Karpas-422 (cell line): ENCODE measurements at regions not wholly inside any gene's neighbourhood (a gene's known extent, or its start where the extent isn't known, plus 50 kb on each side); places are given as distances from the start of the nearest gene placed in this dataset.

Experiments used
- DNase-seq: peaks from one replicate; pipeline ENCODE4 v3.0.0-alpha.2; 2015
- H2AFZ ChIP-seq: fragments of 200-600 bp; sonication (generic); 2 replicates; pipeline ENCODE4 v1.6.1; 2014; ENCODE audit warnings: antibody characterized with exemption, low read length, mixed read lengths
- H3K27ac ChIP-seq: fragments of 200-600 bp; sonication (generic); 2 replicates; pipeline ENCODE4 v1.5.1; 2014; ENCODE audit warnings: mild to moderate bottlenecking, low read length, moderate library complexity
- H3K27me3 ChIP-seq: fragments of 200-600 bp; sonication (generic); 2 replicates; pipeline ENCODE4 v1.6.1; 2014; ENCODE audit warnings: low read length, mixed read lengths
- H3K36me3 ChIP-seq: fragments of 200-600 bp; sonication (generic); 2 replicates; pipeline ENCODE4 v1.6.1; 2014; ENCODE audit warnings: low read length, mixed read lengths; ENCODE audit not compliant: insufficient read depth
- H3K4me1 ChIP-seq: fragments of 200-600 bp; sonication (generic); 2 replicates; pipeline ENCODE4 v1.6.1; 2014; ENCODE audit warnings: mild to moderate bottlenecking, low read length, mixed read lengths
- H3K4me2 ChIP-seq: fragments of 200-600 bp; sonication (generic); 2 replicates; pipeline ENCODE4 v1.6.1; 2014; ENCODE audit warnings: low read length, low read depth, mild to moderate bottlenecking; ENCODE audit not compliant: poor library complexity, severe bottlenecking
- H3K4me3 ChIP-seq: fragments of 200-600 bp; sonication (generic); 2 replicates; pipeline ENCODE4 v1.5.1; 2014; ENCODE audit warnings: mild to moderate bottlenecking, antibody characterized with exemption, low read length, mixed read lengths
- H3K79me2 ChIP-seq: fragments of 200-600 bp; sonication (generic); 2 replicates; pipeline ENCODE4 v1.6.1; 2014; ENCODE audit warnings: mild to moderate bottlenecking, low read length, mixed read lengths
- H3K9ac ChIP-seq: fragments of 200-600 bp; sonication (generic); 2 replicates; pipeline ENCODE4 v1.6.0; 2014; ENCODE audit warnings: low read length
- H3K9me2 ChIP-seq: fragments of 200-600 bp; sonication (generic), shearing (Covaris generic); replicated peaks from 2 replicates; pipeline ENCODE4 v1.6.0; 2014; ENCODE audit warnings: mild to moderate bottlenecking, low read length, moderate library complexity; ENCODE audit not compliant: insufficient read depth
- H3K9me3 ChIP-seq: fragments of 300-700, 200-600 bp; sonication (generic); 2 replicates; pipeline ENCODE4 v1.6.1; 2014; ENCODE audit warnings: low read length, mixed read lengths
- H4K20me1 ChIP-seq: fragments of 200-600 bp; sonication (generic); 2 replicates; pipeline ENCODE4 v1.6.1; 2014; ENCODE audit warnings: mild to moderate bottlenecking, antibody characterized with exemption, low read length, low read depth; ENCODE audit not compliant: insufficient read depth

GRCh38 chr13:31469377-31469776 lies 269.6 kb downstream of the B3GLCT start:
- H3K79me2 ChIP-seq: no peaks in the 10 kb centered on the region
- no peak overlapping the region for H3K27ac ChIP-seq
- no peak overlapping the region for H3K4me3 ChIP-seq
- H3K9me3 ChIP-seq: no peaks in the 10 kb centered on the region
- no peaks in the 10 kb centered on the region for H3K36me3 ChIP-seq
- H2AFZ ChIP-seq: no peak overlapping the region
- H4K20me1 ChIP-seq: no peaks in the 10 kb centered on the region
- H3K27me3 ChIP-seq: no peaks in the 10 kb centered on the region
- no peaks in the 10 kb centered on the region for H3K9me2 ChIP-seq
- no peak overlapping the region for H3K4me2 ChIP-seq
- no peak for DNase-seq
- H3K9ac ChIP-seq: no peak overlapping the region
- no peaks in the 10 kb centered on the region for H3K4me1 ChIP-seq

- no peak overlapping the region for H3K4me2 ChIP-seq
- no peaks in the 10 kb centered on the region for H3K9me2 ChIP-seq
- no peak overlapping the region for H3K4me3 ChIP-seq
- no peak overlapping the region for H3K9ac ChIP-seq
- H3K4me1 ChIP-seq: no peaks in the 10 kb centered on the region
- H3K79me2 ChIP-seq: no peaks in the 10 kb centered on the region
- no peaks in the 10 kb centered on the region for H3K9me3 ChIP-seq
- H3K27me3 ChIP-seq: no peaks in the 10 kb centered on the region
- H3K27ac ChIP-seq: no peak overlapping the region
- DNase-seq: no peak
- H2AFZ ChIP-seq: no peak overlapping the region
- H3K36me3 ChIP-seq: no peaks in the 10 kb centered on the region
- H4K20me1 ChIP-seq: no peaks in the 10 kb centered on the region
These were observed 263.1 kb upstream of the RXFP2 start for GRCh38 chr13:31476266-31476665.

GRCh38 chr13:31476753-31477152 lies 262.6 kb upstream of the RXFP2 start:
- Histone ChIP-seq H2AFZ (no peak overlapping the region), H3K4me3 (no peak overlapping the region), H3K9ac (no peak overlapping the region), H3K9me2 (no peaks in the 10 kb centered on the region), H3K79me2 (no peaks in the 10 kb centered on the region), H3K36me3 (no peaks in the 10 kb centered on the region), H4K20me1 (no peaks in the 10 kb centered on the region), H3K9me3 (no peaks in the 10 kb centered on the region), H3K4me1 (no peaks in the 10 kb centered on the region), H3K27me3 (no peaks in the 10 kb centered on the region), H3K27ac (no peak overlapping the region), H3K4me2 (no peak overlapping the region)
- DNase-seq: no peak

DNA sequence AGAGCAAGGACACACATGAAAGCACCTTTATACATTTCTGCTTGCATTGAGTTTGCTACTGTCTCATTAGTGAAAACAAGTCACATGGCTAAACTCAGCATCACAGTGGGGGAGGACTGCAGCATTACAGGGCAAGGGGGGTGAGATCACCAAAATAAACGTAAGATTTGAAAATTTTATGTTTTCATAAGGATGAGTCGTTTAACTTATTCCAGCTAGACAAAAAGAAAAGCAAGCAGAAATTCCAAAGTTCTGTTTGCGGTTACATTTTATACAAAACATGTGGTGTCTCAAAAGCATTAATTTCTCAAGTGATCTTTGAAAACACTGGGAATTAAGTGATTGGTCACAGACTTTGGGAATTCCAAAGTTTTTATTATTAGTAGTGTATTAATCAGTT lies 261.4 kb upstream of the RXFP2 start:
- H2AFZ ChIP-seq: no peak overlapping the region
- no peaks in the 10 kb centered on the region for H3K79me2 ChIP-seq
- no peaks in the 10 kb centered on the region for H3K9me2 ChIP-seq
- no peak for DNase-seq
- H3K4me3 ChIP-seq: no peak overlapping the region
- no peaks in the 10 kb centered on the region for H3K4me1 ChIP-seq
- no peak overlapping the region for H3K27ac ChIP-seq
- no peaks in the 10 kb centered on the region for H4K20me1 ChIP-seq
- H3K27me3 ChIP-seq: no peaks in the 10 kb centered on the region
- no peaks in the 10 kb centered on the region for H3K36me3 ChIP-seq
- no peak overlapping the region for H3K4me2 ChIP-seq
- H3K9ac ChIP-seq: no peak overlapping the region
- no peaks in the 10 kb centered on the region for H3K9me3 ChIP-seq

- Histone ChIP-seq H4K20me1 (no peaks in the 10 kb centered on the region), H2AFZ (no peak overlapping the region), H3K27ac (no peak overlapping the region), H3K4me2 (no peak overlapping the region), H3K9ac (no peak overlapping the region), H3K4me3 (no peak overlapping the region), H3K36me3 (no peaks in the 10 kb centered on the region), H3K79me2 (no peaks in the 10 kb centered on the region), H3K9me3 (no peaks in the 10 kb centered on the region), H3K27me3 (no peaks in the 10 kb centered on the region), H3K4me1 (no peaks in the 10 kb centered on the region), H3K9me2 (no peaks in the 10 kb centered on the region)
- no peak for DNase-seq
These were observed 254.1 kb upstream of the RXFP2 start for GRCh38 chr13:31485183-31485582.

- Histone ChIP-seq H3K27me3 (no peaks in the 10 kb centered on the region), H3K27ac (no peak overlapping the region)
- no peak for DNase-seq
These were observed 253.7 kb upstream of the RXFP2 start for GRCh38 chr13:31485651-31486051.

DNA sequence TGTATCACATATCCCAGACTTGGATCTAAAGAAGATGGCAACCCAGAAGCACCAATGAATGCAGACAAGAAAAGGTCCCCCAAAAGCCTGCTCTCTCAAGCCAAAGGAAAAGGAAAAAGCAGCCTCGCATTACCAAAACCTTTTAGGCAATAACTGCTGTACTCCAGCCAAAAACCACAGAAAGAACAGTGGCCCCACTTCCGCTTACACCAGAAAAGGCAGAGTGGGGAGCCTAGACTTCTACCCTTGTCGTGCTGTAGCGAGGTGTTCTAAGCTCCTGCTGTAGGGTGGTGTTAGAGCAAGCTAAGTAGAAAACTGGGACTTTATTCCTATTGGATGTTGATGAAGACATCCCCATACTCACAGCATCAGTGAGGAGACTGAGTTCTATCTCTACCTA lies 244.0 kb upstream of the RXFP2 start:
- Histone ChIP-seq H4K20me1 (no peaks in the 10 kb centered on the region), H3K9ac (no peak overlapping the region), H3K36me3 (no peaks in the 10 kb centered on the region), H3K4me1 (no peaks in the 10 kb centered on the region), H3K79me2 (no peaks in the 10 kb centered on the region), H3K27me3 (no peaks in the 10 kb centered on the region), H3K4me3 (no peak overlapping the region), H3K9me2 (no peaks in the 10 kb centered on the region), H3K27ac (no peak overlapping the region), H3K9me3 (peaks cover 9% of the 10 kb centered on the region; the same call in 1 of the 2 replicates), H3K4me2 (no peak overlapping the region), H2AFZ (no peak overlapping the region)
- no peak for DNase-seq

More at GRCh38 chr13:31485651-31486051, 253.7 kb upstream of the RXFP2 start:
- Histone ChIP-seq H3K79me2 (no peaks in the 10 kb centered on the region), H3K4me1 (no peaks in the 10 kb centered on the region), H3K4me3 (no peak overlapping the region), H3K9me2 (no peaks in the 10 kb centered on the region), H2AFZ (no peak overlapping the region), H3K9ac (no peak overlapping the region), H4K20me1 (no peaks in the 10 kb centered on the region), H3K4me2 (no peak overlapping the region), H3K36me3 (no peaks in the 10 kb centered on the region), H3K9me3 (no peaks in the 10 kb centered on the region)

DNA sequence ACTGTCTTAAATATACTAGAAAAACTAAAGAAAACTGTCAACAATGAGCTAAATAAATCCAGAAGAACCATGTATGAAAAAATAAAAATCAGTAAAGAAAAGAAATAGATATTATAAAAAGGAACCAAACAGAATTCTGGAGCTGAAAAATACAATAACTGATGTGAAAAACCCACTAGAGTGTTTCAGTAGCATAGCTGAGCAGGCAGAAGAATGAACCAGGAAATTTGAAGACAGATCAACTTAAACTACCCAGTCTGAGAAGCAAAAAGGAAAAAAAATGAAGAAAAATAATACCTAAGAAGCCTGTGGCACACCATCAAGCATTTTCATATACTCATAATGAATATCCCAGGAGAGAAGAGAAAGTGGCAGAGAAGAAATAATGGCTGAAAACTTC lies 240.1 kb upstream of the RXFP2 start:
- H3K9me2 ChIP-seq: no peaks in the 10 kb centered on the region
- H3K4me1 ChIP-seq: no peaks in the 10 kb centered on the region
- no peaks in the 10 kb centered on the region for H4K20me1 ChIP-seq
- no peak overlapping the region for H3K9ac ChIP-seq
- no peak for DNase-seq
- no peak overlapping the region for H3K4me3 ChIP-seq
- no peak overlapping the region for H3K27ac ChIP-seq
- peaks cover 9% of the 10 kb centered on the region; the same call in 1 of the 2 replicates for H3K9me3 ChIP-seq
- H3K79me2 ChIP-seq: no peaks in the 10 kb centered on the region
- H2AFZ ChIP-seq: no peak overlapping the region
- no peak overlapping the region for H3K4me2 ChIP-seq
- H3K27me3 ChIP-seq: no peaks in the 10 kb centered on the region
- no peaks in the 10 kb centered on the region for H3K36me3 ChIP-seq

- H3K27me3 ChIP-seq: no peaks in the 10 kb centered on the region
- no peak overlapping the region for H2AFZ ChIP-seq
- peaks cover 9% of the 10 kb centered on the region; the same call in 1 of the 2 replicates for H3K9me3 ChIP-seq
- H3K36me3 ChIP-seq: no peaks in the 10 kb centered on the region
- no peak overlapping the region for H3K4me2 ChIP-seq
- H3K4me1 ChIP-seq: no peaks in the 10 kb centered on the region
- H4K20me1 ChIP-seq: no peaks in the 10 kb centered on the region
- H3K9ac ChIP-seq: no peak overlapping the region
- DNase-seq: no peak
- no peaks in the 10 kb centered on the region for H3K79me2 ChIP-seq
- H3K27ac ChIP-seq: no peak overlapping the region
- no peak overlapping the region for H3K4me3 ChIP-seq
- no peaks in the 10 kb centered on the region for H3K9me2 ChIP-seq
These were observed 235.7 kb upstream of the RXFP2 start for GRCh38 chr13:31503626-31504025.
